ENCODE measurements at regions not wholly inside any gene's neighbourhood (a gene's known extent, or its start where the extent isn't known, plus 50 kb on each side); places are given as distances from the start of the nearest gene placed in this dataset.

DNA sequence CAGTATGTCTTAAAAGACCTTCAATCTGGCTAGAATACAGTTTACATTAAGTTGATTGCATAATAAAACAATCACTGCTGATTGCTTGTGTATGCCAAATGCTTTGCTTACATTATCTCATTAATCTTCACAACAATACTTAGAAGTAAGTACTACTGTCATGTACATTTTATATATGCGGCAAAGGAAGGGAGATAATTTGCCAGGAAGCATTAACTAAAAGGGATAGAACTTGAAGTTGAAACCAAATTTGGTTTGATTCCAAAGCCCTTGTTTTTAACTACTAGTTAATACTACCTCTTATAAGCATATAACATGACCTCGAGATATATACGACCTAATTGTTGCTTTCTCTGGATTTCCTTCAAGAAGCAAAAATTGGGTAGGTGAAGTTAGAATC, 155.8 kb downstream of the NTMT2 start:
- TF ChIP-seq, protein P1, sequence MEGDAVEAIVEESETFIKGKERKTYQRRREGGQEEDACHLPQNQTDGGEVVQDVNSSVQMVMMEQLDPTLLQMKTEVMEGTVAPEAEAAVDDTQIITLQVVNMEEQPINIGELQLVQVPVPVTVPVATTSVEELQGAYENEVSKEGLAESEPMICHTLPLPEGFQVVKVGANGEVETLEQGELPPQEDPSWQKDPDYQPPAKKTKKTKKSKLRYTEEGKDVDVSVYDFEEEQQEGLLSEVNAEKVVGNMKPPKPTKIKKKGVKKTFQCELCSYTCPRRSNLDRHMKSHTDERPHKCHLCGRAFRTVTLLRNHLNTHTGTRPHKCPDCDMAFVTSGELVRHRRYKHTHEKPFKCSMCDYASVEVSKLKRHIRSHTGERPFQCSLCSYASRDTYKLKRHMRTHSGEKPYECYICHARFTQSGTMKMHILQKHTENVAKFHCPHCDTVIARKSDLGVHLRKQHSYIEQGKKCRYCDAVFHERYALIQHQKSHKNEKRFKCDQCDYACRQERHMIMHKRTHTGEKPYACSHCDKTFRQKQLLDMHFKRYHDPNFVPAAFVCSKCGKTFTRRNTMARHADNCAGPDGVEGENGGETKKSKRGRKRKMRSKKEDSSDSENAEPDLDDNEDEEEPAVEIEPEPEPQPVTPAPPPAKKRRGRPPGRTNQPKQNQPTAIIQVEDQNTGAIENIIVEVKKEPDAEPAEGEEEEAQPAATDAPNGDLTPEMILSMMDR (IDR thresholded peaks at IDR 0.05): no peak
- TF ChIP-seq EZH2phosphoT487 (IDR thresholded peaks at IDR 0.05): no peak
